Osteocyte (in vitro differentiated cells): ENCODE measurements at regions not wholly inside any gene's neighbourhood (a gene's known extent, or its start where the extent isn't known, plus 50 kb on each side); places are given as distances from the start of the nearest gene placed in this dataset.

Experiments used
- DNase-seq: peaks from one replicate; pipeline ENCODE4 v3.0.0; 2021; ENCODE audit warnings: mixed read lengths; ENCODE audit not compliant: unreplicated experiment; ENCODE audit errors: extremely low spot score
- H3K27ac Mint-ChIP-seq: one replicate; pipeline ENCODE4 v1.8.0; 2021; ENCODE audit warnings: mild to moderate bottlenecking, mixed read lengths; ENCODE audit not compliant: unreplicated experiment
- H3K27me3 Mint-ChIP-seq: one replicate; pipeline ENCODE4 v1.8.0; 2021; ENCODE audit warnings: mixed read lengths; ENCODE audit not compliant: unreplicated experiment
- H3K36me3 Mint-ChIP-seq: one replicate; pipeline ENCODE4 v1.8.0; 2021; ENCODE audit warnings: mixed read lengths; ENCODE audit not compliant: unreplicated experiment
- H3K4me1 Mint-ChIP-seq: one replicate; pipeline ENCODE4 v1.8.0; 2021; ENCODE audit warnings: mixed read lengths; ENCODE audit not compliant: unreplicated experiment
- H3K4me3 Mint-ChIP-seq: one replicate; pipeline ENCODE4 v1.8.0; 2021; ENCODE audit warnings: mild to moderate bottlenecking, moderate library complexity, mixed read lengths; ENCODE audit not compliant: unreplicated experiment
- H3K9me3 Mint-ChIP-seq: one replicate; pipeline ENCODE4 v1.8.0; 2021; ENCODE audit warnings: mixed read lengths; ENCODE audit not compliant: unreplicated experiment
- CTCF ChIP-seq: fragments of 200-600 bp; sonication (generic); IDR thresholded peaks from 2 replicates; pipeline ENCODE4 v1.5.0; 2021; ENCODE audit warnings: antibody characterized with exemption, mild to moderate bottlenecking, moderate library complexity

- Mint-ChIP-seq H3K36me3 (no peaks in the 10 kb centered on the region), H3K27ac (no peak overlapping the region), H3K4me3 (no peak overlapping the region), H3K9me3 (no peaks in the 10 kb centered on the region), H3K4me1 (no peaks in the 10 kb centered on the region), H3K27me3 (no peaks in the 10 kb centered on the region)
- no peak for DNase-seq
- TF ChIP-seq CTCF = no peak
Measured at GRCh38 chr3:152079980-152080379, 188.7 kb upstream of the MBNL1 start.

GRCh38 chr3:152083135-152083534 is 185.6 kb upstream of the MBNL1 start:
- Mint-ChIP-seq H3K36me3 (no peaks in the 10 kb centered on the region), H3K4me3 (no peak overlapping the region), H3K27me3 (no peaks in the 10 kb centered on the region), H3K4me1 (peaks cover 2% of the 10 kb centered on the region), H3K9me3 (no peaks in the 10 kb centered on the region), H3K27ac (no peak overlapping the region)
- no peak for DNase-seq
- no peak for TF ChIP-seq CTCF

GRCh38 chr3:152084441-152085158 is 184.1 kb upstream of the MBNL1 start:
- TF ChIP-seq CTCF = no peak

GRCh38 chr3:152087153-152087552 is 181.6 kb upstream of the MBNL1 start:
- Mint-ChIP-seq H3K9me3 (no peaks in the 10 kb centered on the region), H3K27me3 (no peaks in the 10 kb centered on the region)
- TF ChIP-seq CTCF = no peak

More at GRCh38 chr3:152084441-152085158, 184.1 kb upstream of the MBNL1 start:
- H3K27ac Mint-ChIP-seq = no peak overlapping the region
- H3K36me3 Mint-ChIP-seq = no peaks in the 10 kb centered on the region
- peaks cover 2% of the 10 kb centered on the region for H3K4me1 Mint-ChIP-seq
- H3K4me3 Mint-ChIP-seq = no peak overlapping the region
- DNase-seq = no peak
- no peaks in the 10 kb centered on the region for H3K27me3 Mint-ChIP-seq
- no peaks in the 10 kb centered on the region for H3K9me3 Mint-ChIP-seq

GRCh38 chr3:152089528-152089927 is 179.2 kb upstream of the MBNL1 start:
- Mint-ChIP-seq H3K9me3 (no peaks in the 10 kb centered on the region), H3K27me3 (no peaks in the 10 kb centered on the region), H3K36me3 (no peaks in the 10 kb centered on the region), H3K4me3 (no peak overlapping the region), H3K4me1 (peaks cover 2% of the 10 kb centered on the region), H3K27ac (no peak overlapping the region)
- DNase-seq = no peak
- TF ChIP-seq CTCF = no peak

More at GRCh38 chr3:152087153-152087552, 181.6 kb upstream of the MBNL1 start:
- no peak overlapping the region for H3K27ac Mint-ChIP-seq
- H3K4me3 Mint-ChIP-seq = no peak overlapping the region
- H3K36me3 Mint-ChIP-seq = no peaks in the 10 kb centered on the region
- DNase-seq = no peak
- peaks cover 2% of the 10 kb centered on the region for H3K4me1 Mint-ChIP-seq
